ENCODE measurements at regions not wholly inside any gene's neighbourhood (a gene's known extent, or its start where the extent isn't known, plus 50 kb on each side); places are given as distances from the start of the nearest gene placed in this dataset.
"Not testable (repeated sequence)": the region's sequence is repeated elsewhere in the genome, so short reads cannot be mapped to it uniquely, and the experiment has no call there.

DNA sequence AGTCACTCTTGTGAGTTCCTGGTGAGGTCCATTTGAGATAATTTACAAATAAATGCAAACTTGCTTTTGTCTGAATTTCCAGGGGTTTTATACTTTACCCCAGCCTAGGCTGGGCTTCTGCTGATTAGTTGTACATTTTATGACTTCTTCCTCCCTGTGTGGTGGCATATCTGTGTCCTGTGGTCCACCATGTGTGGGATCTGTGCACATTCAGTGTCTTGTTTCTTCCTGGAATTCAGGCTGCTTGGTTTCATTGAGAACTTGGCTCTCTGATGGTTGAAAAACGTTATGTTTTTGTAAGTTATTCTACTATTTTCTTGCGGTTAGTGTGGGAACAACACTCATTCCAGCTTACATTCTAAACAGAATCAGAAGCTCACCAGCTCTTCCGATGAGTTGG, 523.4 kb upstream of the PFKP start:
- H3K4me3 ChIP-seq (ENCODE audit: insufficient read length, low read depth), result no peak overlapping the region
- no peaks in the 10 kb centered on the region for H3K27me3 ChIP-seq (ENCODE audit: insufficient read depth, insufficient read length)
- H3K9me3 ChIP-seq (ENCODE audit: insufficient read depth, low read length), result no peaks in the 10 kb centered on the region
- no peak overlapping the region for H3K9ac ChIP-seq (ENCODE audit: insufficient read length, low read depth)
- DNase-seq (ENCODE audit: low read depth, low spot score), result no peak
- H3K4me1 ChIP-seq (ENCODE audit: insufficient read depth, insufficient read length), result no peaks in the 10 kb centered on the region
- TF ChIP-seq SUZ12 (IDR thresholded peaks at IDR 0.05; ENCODE audit: extremely low read depth, insufficient read depth, insufficient read length) (no peak), YY1 (IDR thresholded peaks at IDR 0.05; ENCODE audit: insufficient read depth, insufficient read length) (no peak), ZNF274 (IDR thresholded peaks at IDR 0.05; ENCODE audit: low read depth, low read length) (no peak)
- no peaks in the 10 kb centered on the region for H3K36me3 ChIP-seq (ENCODE audit: insufficient read depth, insufficient read length, low read length)

DNA sequence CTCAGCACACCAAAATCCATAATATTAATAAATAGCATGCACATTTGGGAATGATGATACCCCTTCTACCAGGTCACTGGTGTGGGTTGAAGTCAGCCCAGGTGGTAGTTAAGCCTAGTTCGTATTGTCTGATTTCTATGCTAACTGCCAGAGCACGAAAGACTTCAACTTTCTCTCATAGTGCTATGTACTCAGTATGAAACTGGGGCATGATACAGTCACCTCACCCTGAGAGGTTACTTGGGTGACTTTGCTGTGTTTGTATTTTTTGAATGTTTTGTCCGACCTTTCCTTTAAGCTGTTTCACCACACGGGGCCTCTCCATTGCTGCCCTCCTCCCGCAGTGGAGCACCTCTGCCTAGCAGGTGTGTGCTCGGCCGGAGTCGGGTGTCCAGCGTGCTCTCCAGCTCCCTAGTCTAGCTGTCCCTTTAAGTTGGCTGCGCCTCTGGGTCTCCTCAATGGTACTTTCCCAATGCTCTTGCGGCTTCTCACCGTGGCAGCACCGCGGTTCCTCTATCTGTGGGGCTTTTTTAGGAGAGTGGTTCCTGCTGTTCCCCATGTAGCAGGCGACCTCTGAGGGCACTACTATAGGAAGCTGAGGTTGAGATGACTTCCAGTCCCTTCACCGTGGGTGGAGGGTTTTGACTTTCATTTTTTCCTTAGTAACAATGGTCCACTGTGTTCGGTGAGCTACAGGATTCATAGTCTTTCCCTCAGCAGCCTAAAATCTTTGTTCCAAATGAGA, 524.0 kb upstream of the PFKP start:
- no peaks in the 10 kb centered on the region for H3K27me3 ChIP-seq (ENCODE audit: insufficient read depth, insufficient read length)
- no peaks in the 10 kb centered on the region for H3K9me3 ChIP-seq (ENCODE audit: insufficient read depth, low read length)
- H3K36me3 ChIP-seq (ENCODE audit: insufficient read depth, insufficient read length, low read length), result no peaks in the 10 kb centered on the region
- no peak for DNase-seq (ENCODE audit: low read depth, low spot score)
- H3K4me1 ChIP-seq (ENCODE audit: insufficient read depth, insufficient read length), result no peaks in the 10 kb centered on the region
- H3K4me3 ChIP-seq (ENCODE audit: insufficient read length, low read depth), result no peak overlapping the region
- H3K9ac ChIP-seq (ENCODE audit: insufficient read length, low read depth), result no peak overlapping the region
- no peak for TF ChIP-seq SUZ12 (IDR thresholded peaks at IDR 0.05; ENCODE audit: extremely low read depth, insufficient read depth, insufficient read length)
- TF ChIP-seq ZNF274 (IDR thresholded peaks at IDR 0.05; ENCODE audit: low read depth, low read length), result no peak
- no peak for TF ChIP-seq YY1 (IDR thresholded peaks at IDR 0.05; ENCODE audit: insufficient read depth, insufficient read length)

DNA sequence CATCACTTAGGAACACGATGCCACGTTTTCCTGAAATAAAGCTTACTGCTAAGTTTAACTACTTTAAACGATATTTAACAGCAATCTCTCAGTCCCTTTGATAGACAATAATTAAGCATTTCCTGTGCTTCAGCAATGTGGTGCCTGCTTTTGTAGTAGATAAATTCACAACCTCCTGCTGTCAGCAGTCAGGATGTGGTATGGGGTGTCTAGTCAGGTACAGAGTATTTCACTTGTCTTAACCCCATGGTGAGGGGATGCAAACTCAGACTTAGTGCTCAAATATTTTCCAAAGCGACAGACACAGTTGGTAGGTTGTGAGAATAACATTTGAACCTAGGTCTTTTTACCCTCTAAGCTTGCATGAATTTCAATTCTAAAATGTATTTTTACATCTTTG, 526.2 kb upstream of the PFKP start:
- no peaks in the 10 kb centered on the region for H3K36me3 ChIP-seq (ENCODE audit: insufficient read depth, insufficient read length, low read length)
- H3K4me3 ChIP-seq (ENCODE audit: insufficient read length, low read depth), result no peak overlapping the region
- H3K27me3 ChIP-seq (ENCODE audit: insufficient read depth, insufficient read length), result no peaks in the 10 kb centered on the region
- TF ChIP-seq YY1 (IDR thresholded peaks at IDR 0.05; ENCODE audit: insufficient read depth, insufficient read length), result no peak
- TF ChIP-seq ZNF274 (IDR thresholded peaks at IDR 0.05; ENCODE audit: low read depth, low read length), result no peak
- no peak for TF ChIP-seq SUZ12 (IDR thresholded peaks at IDR 0.05; ENCODE audit: extremely low read depth, insufficient read depth, insufficient read length)
- H3K9ac ChIP-seq (ENCODE audit: insufficient read length, low read depth), result no peak overlapping the region
- no peaks in the 10 kb centered on the region for H3K9me3 ChIP-seq (ENCODE audit: insufficient read depth, low read length)
- DNase-seq (ENCODE audit: low read depth, low spot score), result no peak
- H3K4me1 ChIP-seq (ENCODE audit: insufficient read depth, insufficient read length), result no peaks in the 10 kb centered on the region

DNA sequence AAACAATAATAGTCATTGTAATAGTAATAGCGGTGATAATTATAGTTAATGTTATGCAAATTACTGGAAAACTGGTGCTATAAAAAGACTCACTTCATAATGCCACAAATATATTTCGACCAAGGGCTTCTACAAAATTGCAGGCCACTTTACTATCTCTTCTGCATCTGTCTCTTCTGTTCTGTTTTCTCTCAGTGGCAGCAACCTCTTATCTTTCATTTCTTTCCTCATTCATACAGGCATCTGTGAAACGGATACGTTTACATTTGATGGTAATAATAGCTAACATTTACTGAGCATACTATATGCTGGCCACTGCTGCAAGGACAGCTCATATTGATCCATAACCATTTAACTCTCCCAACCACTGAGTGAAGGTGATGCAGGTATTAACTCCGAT, 537.4 kb upstream of the PFKP start:
- Histone ChIP-seq H3K4me3 (ENCODE audit: insufficient read length, low read depth) (no peak overlapping the region), H3K9ac (ENCODE audit: insufficient read length, low read depth) (no peak overlapping the region), H3K27me3 (ENCODE audit: insufficient read depth, insufficient read length) (no peaks in the 10 kb centered on the region), H3K36me3 (ENCODE audit: insufficient read depth, insufficient read length, low read length) (no peaks in the 10 kb centered on the region), H3K4me1 (ENCODE audit: insufficient read depth, insufficient read length) (no peaks in the 10 kb centered on the region), H3K9me3 (ENCODE audit: insufficient read depth, low read length) (no peaks in the 10 kb centered on the region)
- TF ChIP-seq ZNF274 (IDR thresholded peaks at IDR 0.05; ENCODE audit: low read depth, low read length) (no peak), YY1 (IDR thresholded peaks at IDR 0.05; ENCODE audit: insufficient read depth, insufficient read length) (no peak), SUZ12 (IDR thresholded peaks at IDR 0.05; ENCODE audit: extremely low read depth, insufficient read depth, insufficient read length) (no peak)
- DNase-seq (ENCODE audit: low read depth, low spot score), result no peak

DNA sequence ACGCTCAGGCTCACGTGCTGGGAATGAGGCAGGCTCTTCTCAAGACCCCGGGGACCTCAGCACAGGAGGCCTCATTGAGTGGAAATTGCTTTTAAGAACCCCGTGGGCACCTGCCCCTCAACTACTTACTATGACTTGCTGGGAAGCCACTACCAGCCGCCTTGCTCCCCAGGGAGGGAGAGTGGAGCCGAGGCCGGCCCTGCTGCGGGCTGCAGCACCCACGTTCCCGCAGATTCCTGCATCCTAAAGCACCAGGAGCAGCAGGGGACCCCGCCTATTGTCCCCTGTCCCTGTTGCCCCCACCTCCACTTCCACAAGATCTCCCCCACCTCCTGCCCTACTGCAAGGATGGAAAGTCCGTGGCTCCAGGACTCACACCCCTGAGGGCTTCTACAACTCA, 541.6 kb upstream of the PFKP start:
- Histone ChIP-seq H3K4me1 (ENCODE audit: insufficient read depth, insufficient read length) (no peaks in the 10 kb centered on the region), H3K9me3 (ENCODE audit: insufficient read depth, low read length) (no peaks in the 10 kb centered on the region), H3K9ac (ENCODE audit: insufficient read length, low read depth) (no peak overlapping the region), H3K27me3 (ENCODE audit: insufficient read depth, insufficient read length) (no peaks in the 10 kb centered on the region), H3K4me3 (ENCODE audit: insufficient read length, low read depth) (no peak overlapping the region), H3K36me3 (ENCODE audit: insufficient read depth, insufficient read length, low read length) (no peaks in the 10 kb centered on the region)
- no peak for TF ChIP-seq SUZ12 (IDR thresholded peaks at IDR 0.05; ENCODE audit: extremely low read depth, insufficient read depth, insufficient read length)
- no peak for TF ChIP-seq ZNF274 (IDR thresholded peaks at IDR 0.05; ENCODE audit: low read depth, low read length)
- TF ChIP-seq YY1 (IDR thresholded peaks at IDR 0.05; ENCODE audit: insufficient read depth, insufficient read length), result no peak
- no peak for DNase-seq (ENCODE audit: low read depth, low spot score)

DNA sequence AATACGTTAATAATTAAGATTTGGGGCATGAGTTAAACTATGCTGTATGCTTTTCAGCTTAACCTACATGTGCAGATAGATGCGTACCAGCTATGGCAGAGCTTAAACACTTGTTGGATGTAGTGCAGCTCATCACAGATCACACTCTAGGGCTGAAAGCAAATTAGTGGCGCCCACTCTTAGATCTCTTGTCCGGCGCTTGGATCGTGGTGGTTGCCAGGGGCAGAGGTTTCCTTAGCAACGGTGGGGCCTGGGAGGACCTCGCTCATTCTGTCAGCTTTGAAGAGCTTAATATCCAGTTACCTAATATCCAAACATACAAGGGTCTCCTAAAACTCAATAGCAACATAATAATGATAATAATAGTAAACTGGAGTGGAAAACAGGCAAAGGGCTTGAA, 548.2 kb upstream of the PFKP start:
- Histone ChIP-seq H3K27me3 (ENCODE audit: insufficient read depth, insufficient read length) (no peaks in the 10 kb centered on the region), H3K4me3 (ENCODE audit: insufficient read length, low read depth) (no peak overlapping the region), H3K9ac (ENCODE audit: insufficient read length, low read depth) (no peak overlapping the region), H3K4me1 (ENCODE audit: insufficient read depth, insufficient read length) (no peaks in the 10 kb centered on the region), H3K9me3 (ENCODE audit: insufficient read depth, low read length) (no peaks in the 10 kb centered on the region), H3K36me3 (ENCODE audit: insufficient read depth, insufficient read length, low read length) (no peaks in the 10 kb centered on the region)
- no peak for DNase-seq (ENCODE audit: low read depth, low spot score)
- no peak for TF ChIP-seq SUZ12 (IDR thresholded peaks at IDR 0.05; ENCODE audit: extremely low read depth, insufficient read depth, insufficient read length)
- no peak for TF ChIP-seq ZNF274 (IDR thresholded peaks at IDR 0.05; ENCODE audit: low read depth, low read length)
- no peak for TF ChIP-seq YY1 (IDR thresholded peaks at IDR 0.05; ENCODE audit: insufficient read depth, insufficient read length)

DNA sequence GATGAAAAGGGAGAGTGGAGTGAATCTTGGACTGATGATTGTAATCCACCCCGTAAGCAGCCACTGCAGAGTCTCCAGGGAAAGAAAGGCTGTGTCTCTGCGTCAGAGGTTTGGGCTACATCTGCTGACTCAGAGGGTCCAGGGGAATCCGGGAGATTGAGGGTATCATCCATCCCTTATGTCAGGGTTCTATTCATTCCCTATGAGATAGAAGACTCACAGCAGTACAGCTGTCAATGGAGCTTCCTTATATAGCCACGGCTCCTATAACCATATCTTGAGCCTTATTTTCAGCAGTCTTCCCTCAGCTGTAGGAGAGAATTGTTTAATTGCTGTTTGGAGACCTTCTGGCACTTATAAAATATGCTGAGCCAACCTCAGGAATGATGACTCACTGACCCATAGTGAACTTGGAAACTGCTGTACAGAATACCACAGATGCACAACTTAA, 558.2 kb upstream of the PFKP start:
- TF ChIP-seq ZNF274 (IDR thresholded peaks at IDR 0.05; ENCODE audit: low read depth, low read length), result no peak
- TF ChIP-seq SUZ12 (IDR thresholded peaks at IDR 0.05; ENCODE audit: extremely low read depth, insufficient read depth, insufficient read length), result no peak
- no peak for TF ChIP-seq YY1 (IDR thresholded peaks at IDR 0.05; ENCODE audit: insufficient read depth, insufficient read length)

DNA sequence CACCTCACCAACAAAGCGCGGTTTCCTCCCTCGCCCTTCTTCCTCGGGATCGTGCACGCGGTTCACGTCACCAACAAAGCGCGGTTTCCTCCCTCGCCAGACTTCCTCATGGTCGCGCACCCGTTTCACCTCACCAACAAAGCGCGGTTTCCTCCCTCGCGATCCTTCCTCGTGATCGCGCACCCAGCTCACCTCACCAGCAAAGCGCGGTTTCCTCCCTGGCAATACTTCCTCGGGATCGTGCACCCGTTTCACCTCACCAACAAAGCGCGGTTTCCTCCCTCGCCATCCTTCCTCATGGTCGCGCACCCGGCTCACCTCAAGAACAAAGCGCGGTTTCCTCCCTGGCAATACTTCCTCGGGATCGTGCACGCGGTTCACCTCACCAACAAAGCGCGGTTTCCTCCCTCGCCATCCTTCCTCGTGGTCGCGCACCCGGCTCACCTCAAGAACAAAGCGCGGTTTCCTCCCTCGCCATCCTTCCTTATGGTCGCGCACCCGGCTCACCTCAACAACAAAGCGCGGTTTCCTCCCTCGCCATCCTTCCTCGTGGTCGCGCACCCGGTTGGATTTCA, 565.9 kb upstream of the PFKP start:
- not testable (repeated sequence) for H3K4me3 ChIP-seq (ENCODE audit: insufficient read length, low read depth); H3K9me3 ChIP-seq (ENCODE audit: insufficient read depth, low read length); H3K27me3 ChIP-seq (ENCODE audit: insufficient read depth, insufficient read length); H3K4me1 ChIP-seq (ENCODE audit: insufficient read depth, insufficient read length); DNase-seq (ENCODE audit: low read depth, low spot score); H3K9ac ChIP-seq (ENCODE audit: insufficient read length, low read depth); H3K36me3 ChIP-seq (ENCODE audit: insufficient read depth, insufficient read length, low read length)

More for the DNA sequence above, 558.2 kb upstream of the PFKP start:
- no peak overlapping the region for H3K4me3 ChIP-seq (ENCODE audit: insufficient read length, low read depth)
- no peaks in the 10 kb centered on the region for H3K27me3 ChIP-seq (ENCODE audit: insufficient read depth, insufficient read length)
- no peak overlapping the region for H3K9ac ChIP-seq (ENCODE audit: insufficient read length, low read depth)
- no peak for DNase-seq (ENCODE audit: low read depth, low spot score)
- H3K9me3 ChIP-seq (ENCODE audit: insufficient read depth, low read length), result no peaks in the 10 kb centered on the region
- no peaks in the 10 kb centered on the region for H3K36me3 ChIP-seq (ENCODE audit: insufficient read depth, insufficient read length, low read length)
- H3K4me1 ChIP-seq (ENCODE audit: insufficient read depth, insufficient read length), result no peaks in the 10 kb centered on the region

All from NT2/D1 (cell line).